GM12891 (cell line): ENCODE measurements at regions not wholly inside any gene's neighbourhood (a gene's known extent, or its start where the extent isn't known, plus 50 kb on each side); places are given as distances from the start of the nearest gene placed in this dataset.

Experiments used
- DNase-seq: peaks from one replicate; pipeline ENCODE4 v3.0.0; 2011; ENCODE audit warnings: low spot score; ENCODE audit not compliant: insufficient read length
- FAIRE-seq: peaks from 2 replicates; lab custom pipeline; 2011; peaks lifted over from hg19 to GRCh38; lab: Jason Lieb, UNC
- PAX5 ChIP-seq: IDR thresholded peaks from 2 replicates; pipeline ENCODE4 v1.6.1; 2011; ENCODE audit warnings: low read length, moderate library complexity, mild to moderate bottlenecking; ENCODE audit not compliant: insufficient read depth, severe bottlenecking
- POLR2A ChIP-seq: IDR thresholded peaks from 2 replicates; pipeline ENCODE4 v1.6.1; 2011; ENCODE audit warnings: low read depth, low read length, control low read depth
- POLR2AphosphoS5 ChIP-seq: IDR thresholded peaks from 2 replicates; pipeline ENCODE4 v1.6.1; 2011; ENCODE audit warnings: low read depth, low read length, control low read depth
- POU2F2 ChIP-seq: IDR thresholded peaks from 2 replicates; pipeline ENCODE4 v1.6.1; 2011; ENCODE audit warnings: low read depth, mild to moderate bottlenecking, control low read depth, low read length, moderate library complexity
- SPI1 ChIP-seq: IDR thresholded peaks from 2 replicates; pipeline ENCODE4 v1.6.1; 2011; ENCODE audit warnings: low read depth, low read length, control low read depth
- TAF1 ChIP-seq: IDR thresholded peaks from 2 replicates; pipeline ENCODE4 v1.6.1; 2011; ENCODE audit warnings: low read depth, low read length, control low read depth

- TF ChIP-seq POU2F2: no peak
- TF ChIP-seq SPI1: no peak
- no peak for TF ChIP-seq POLR2A
- TF ChIP-seq PAX5: no peak
- no peak for TF ChIP-seq TAF1
- no peak for TF ChIP-seq POLR2AphosphoS5
- FAIRE-seq (no peak), DNase-seq (no peak)
These were observed 242.5 kb downstream of the RPS24 start for GRCh38 chr10:78276139-78276538.

GRCh38 chr10:78277314-78278057 is 243.8 kb downstream of the RPS24 start:
- TF ChIP-seq PAX5 (no peak), SPI1 (no peak)
- FAIRE-seq (no peak), DNase-seq (no peak)

GRCh38 chr10:78278058-78278404 is 244.4 kb downstream of the RPS24 start:
- TF ChIP-seq POLR2AphosphoS5 (no peak), PAX5 (no peak), TAF1 (no peak), POLR2A (no peak), POU2F2 (no peak), SPI1 (no peak)
- FAIRE-seq: no peak
- no peak for DNase-seq

GRCh38 chr10:78279756-78280155 is 246.1 kb downstream of the RPS24 start:
- DNase-seq: no peak
- TF ChIP-seq SPI1: no peak
- TF ChIP-seq POLR2AphosphoS5: no peak
- TF ChIP-seq PAX5: no peak
- TF ChIP-seq POU2F2: no peak
- TF ChIP-seq POLR2A: no peak
- no peak for TF ChIP-seq TAF1
- FAIRE-seq: no peak

GRCh38 chr10:78280604-78281003 is 246.9 kb downstream of the RPS24 start:
- DNase-seq: no peak
- TF ChIP-seq POU2F2 (no peak), POLR2AphosphoS5 (no peak), PAX5 (no peak), TAF1 (no peak), POLR2A (no peak), SPI1 (no peak)
- no peak for FAIRE-seq

- no peak for DNase-seq
- no peak for FAIRE-seq
- TF ChIP-seq POLR2A (no peak), POLR2AphosphoS5 (no peak), PAX5 (no peak), TAF1 (no peak), SPI1 (no peak), POU2F2 (no peak)
These were observed 248.0 kb downstream of the RPS24 start for GRCh38 chr10:78281627-78282026.

GRCh38 chr10:78283069-78283682 is 249.5 kb downstream of the RPS24 start:
- DNase-seq (no peak), FAIRE-seq (no peak)
- TF ChIP-seq TAF1 (no peak), POU2F2 (no peak), SPI1 (no peak), POLR2AphosphoS5 (no peak), PAX5 (no peak), POLR2A (no peak)

GRCh38 chr10:78284381-78284780 is 250.7 kb downstream of the RPS24 start:
- DNase-seq: no peak
- FAIRE-seq: no peak
- no peak for TF ChIP-seq PAX5
- TF ChIP-seq TAF1: no peak
- TF ChIP-seq SPI1: no peak
- no peak for TF ChIP-seq POLR2A
- no peak for TF ChIP-seq POU2F2
- no peak for TF ChIP-seq POLR2AphosphoS5

- no peak for DNase-seq
- TF ChIP-seq PAX5 (no peak), SPI1 (no peak), TAF1 (no peak), POLR2A (no peak), POU2F2 (no peak), POLR2AphosphoS5 (no peak)
- no peak for FAIRE-seq
These were observed 251.6 kb downstream of the RPS24 start for GRCh38 chr10:78285226-78285625.

- FAIRE-seq (no peak), DNase-seq (no peak)
- TF ChIP-seq POLR2AphosphoS5 (no peak), SPI1 (no peak), POU2F2 (no peak), POLR2A (no peak), TAF1 (no peak), PAX5 (no peak)
These were observed 252.5 kb downstream of the RPS24 start for GRCh38 chr10:78286186-78286585.
